ENCODE measurements at regions not wholly inside any gene's neighbourhood (a gene's known extent, or its start where the extent isn't known, plus 50 kb on each side); places are given as distances from the start of the nearest gene placed in this dataset.

DNA sequence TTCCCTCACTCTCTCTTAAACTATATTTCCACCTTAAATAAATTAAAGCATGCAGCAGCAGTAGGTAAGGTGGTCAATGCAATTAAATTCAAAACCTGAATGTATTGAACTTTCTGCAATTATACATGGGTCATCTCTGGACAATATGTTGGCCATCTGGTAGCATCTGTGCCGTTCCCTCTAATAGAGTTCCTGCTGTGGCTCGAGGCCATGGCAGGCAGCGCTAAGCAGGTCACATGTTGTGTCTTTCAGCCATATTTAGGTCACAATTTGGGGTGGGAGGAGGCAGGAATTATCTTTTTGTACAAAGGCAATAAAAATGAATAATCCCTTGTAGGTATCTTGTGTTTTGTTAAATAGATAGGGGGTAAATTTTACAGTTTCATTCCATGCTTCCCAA is 676.2 kb downstream of the ZEB2 start:
- no peak for TF ChIP-seq CTCF (IDR thresholded peaks at IDR 0.05; ENCODE audit: low read depth, low read length)
- TF ChIP-seq POLR2A (IDR thresholded peaks at IDR 0.05; ENCODE audit: extremely low read depth, insufficient read length) = no peak
- no peak for TF ChIP-seq MYC (IDR thresholded peaks at IDR 0.05; ENCODE audit: low read depth, low read length)
- no peak for TF ChIP-seq MAX (IDR thresholded peaks at IDR 0.05; ENCODE audit: low read depth, low read length)
